D341Med (cell line): ENCODE measurements at regions not wholly inside any gene's neighbourhood (a gene's known extent, or its start where the extent isn't known, plus 50 kb on each side); places are given as distances from the start of the nearest gene placed in this dataset.

Experiments used
- DNase-seq: peaks from one replicate; pipeline ENCODE4 v3.0.0; 2012; ENCODE audit warnings: low spot score

DNA sequence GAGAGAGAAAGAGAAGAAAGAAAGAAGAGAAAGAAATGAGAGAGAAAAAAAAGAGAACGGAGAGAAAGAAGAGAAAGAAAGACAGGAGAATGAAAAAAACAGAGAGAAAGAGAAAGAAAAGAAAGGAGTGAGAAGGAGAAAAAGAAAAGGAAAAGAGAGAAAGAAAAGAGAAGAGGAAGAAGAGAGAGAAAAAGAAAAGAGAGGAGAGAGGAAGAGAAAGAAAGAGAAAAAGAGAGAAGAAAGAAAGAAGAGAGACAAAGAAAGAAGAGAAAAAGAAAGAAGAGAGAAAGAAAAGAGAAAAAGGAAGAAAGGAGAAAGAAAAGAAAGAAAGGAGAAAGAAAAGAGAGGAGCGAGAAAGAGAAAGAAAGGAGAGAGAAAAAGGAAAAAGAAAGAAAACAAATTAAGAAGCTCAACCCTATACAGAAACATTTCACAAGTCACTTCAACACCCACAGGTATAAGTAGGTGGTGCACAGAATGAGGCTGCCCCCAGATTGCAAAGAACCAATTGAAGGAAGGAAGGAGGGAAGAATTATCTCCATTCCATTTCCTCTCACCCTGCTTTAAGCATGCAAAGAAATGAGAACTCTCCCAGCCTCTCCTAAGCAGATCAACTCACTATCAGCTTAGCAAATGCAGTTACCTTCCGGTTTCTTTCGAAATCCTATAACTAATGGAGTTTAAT, 98.8 kb upstream of the CACNA1A start:
- DNase-seq = no peak

DNA sequence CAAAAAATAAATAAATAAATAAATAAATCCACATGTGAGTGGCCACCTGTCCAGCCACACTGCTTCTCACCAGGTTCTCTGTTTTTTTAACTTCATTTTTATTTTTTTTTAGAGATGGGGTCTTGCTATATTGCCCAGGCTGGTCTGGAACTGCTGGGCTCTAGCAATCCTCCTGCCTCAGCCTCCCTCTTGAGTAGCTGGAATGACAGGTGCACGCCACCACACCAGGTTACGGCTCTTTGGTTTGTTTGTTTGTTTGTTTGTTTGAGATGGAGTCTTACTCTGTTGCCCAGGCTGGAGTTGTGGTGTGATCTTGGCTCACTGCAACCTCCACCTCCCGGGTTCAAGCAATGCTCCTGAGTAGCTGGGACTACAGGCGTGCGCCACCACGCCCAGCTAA, 94.5 kb upstream of the CACNA1A start:
- DNase-seq = no peak

DNA sequence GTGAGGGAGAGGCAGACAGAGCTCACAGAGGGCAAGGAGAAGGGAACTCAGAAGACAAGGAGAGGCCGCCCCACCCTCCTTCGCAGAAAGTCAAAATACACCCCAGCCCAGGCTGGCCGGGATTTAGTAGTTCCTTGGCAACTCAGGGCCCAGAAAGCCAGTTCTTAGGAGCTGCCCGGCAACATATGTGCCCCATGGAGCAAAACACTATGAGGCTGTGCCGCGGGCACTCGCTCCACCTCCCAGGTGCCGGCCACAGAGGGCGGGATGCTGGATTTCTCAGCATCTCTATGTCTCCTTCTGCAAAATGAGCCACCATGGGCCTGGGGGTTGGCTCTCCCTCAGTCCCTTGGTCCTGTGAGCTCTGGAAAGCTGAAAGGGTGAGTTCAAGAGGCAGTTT, 93.8 kb upstream of the CACNA1A start:
- DNase-seq = no peak

DNA sequence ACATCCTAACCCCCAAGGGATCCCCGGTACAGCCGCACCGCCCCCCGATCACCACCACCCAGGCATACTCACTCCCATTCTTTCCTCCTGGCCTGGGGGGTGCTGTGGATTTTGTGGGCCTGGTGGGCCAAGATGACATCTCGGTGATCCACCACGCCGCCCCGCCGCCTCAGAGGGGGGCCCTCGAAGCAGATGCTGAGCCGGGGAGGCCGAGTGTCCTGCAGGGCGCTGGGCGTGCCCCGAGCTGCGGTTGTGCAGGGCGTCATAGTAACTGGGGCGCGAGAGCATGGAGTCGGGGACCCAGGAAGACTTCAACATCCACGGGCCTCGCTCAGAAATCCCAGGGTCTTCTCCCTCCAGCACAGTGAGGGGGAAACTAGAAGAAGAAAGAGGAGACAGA, 93.4 kb upstream of the CACNA1A start:
- DNase-seq = no peak

DNA sequence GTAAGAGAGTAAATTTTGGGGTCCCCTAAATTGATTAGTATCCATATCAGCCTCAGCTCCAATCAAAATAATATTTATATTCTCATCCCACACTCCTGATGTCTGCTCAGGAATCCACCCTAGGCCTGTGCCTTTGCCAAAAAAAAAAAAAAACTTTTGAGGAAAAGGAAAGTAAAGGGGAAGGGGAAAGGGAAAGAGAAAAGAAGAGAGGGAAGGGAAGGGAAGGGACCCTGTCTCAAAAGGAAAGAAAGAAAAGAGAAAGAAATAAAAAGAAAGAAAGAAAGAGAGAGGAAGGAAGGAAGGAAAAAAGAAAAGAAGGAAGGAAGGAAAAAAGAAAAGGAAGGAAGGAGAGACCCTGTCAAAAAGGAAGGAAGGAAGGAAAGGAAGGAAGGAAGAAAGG, 91.8 kb upstream of the CACNA1A start:
- no peak for DNase-seq

DNA sequence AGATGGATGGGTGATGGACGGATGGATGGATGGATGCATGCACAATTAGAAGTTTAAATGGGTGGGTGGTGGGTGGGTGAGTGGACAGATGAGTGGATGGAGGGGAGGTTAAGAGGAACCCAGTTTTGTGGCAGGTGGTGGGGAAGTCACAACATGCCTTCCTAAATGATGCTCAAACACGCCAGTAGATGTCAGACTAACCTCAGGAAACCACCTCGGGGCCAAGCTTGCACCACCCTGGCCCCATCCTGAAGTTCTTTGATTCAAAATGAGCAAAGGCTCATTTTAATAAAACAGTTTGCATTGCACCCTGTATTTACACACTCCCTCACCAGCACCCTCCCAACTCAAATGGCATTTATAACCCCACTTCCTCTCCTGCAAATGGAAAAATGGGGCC, 91.4 kb upstream of the CACNA1A start:
- DNase-seq = peak; percentile 84

DNA sequence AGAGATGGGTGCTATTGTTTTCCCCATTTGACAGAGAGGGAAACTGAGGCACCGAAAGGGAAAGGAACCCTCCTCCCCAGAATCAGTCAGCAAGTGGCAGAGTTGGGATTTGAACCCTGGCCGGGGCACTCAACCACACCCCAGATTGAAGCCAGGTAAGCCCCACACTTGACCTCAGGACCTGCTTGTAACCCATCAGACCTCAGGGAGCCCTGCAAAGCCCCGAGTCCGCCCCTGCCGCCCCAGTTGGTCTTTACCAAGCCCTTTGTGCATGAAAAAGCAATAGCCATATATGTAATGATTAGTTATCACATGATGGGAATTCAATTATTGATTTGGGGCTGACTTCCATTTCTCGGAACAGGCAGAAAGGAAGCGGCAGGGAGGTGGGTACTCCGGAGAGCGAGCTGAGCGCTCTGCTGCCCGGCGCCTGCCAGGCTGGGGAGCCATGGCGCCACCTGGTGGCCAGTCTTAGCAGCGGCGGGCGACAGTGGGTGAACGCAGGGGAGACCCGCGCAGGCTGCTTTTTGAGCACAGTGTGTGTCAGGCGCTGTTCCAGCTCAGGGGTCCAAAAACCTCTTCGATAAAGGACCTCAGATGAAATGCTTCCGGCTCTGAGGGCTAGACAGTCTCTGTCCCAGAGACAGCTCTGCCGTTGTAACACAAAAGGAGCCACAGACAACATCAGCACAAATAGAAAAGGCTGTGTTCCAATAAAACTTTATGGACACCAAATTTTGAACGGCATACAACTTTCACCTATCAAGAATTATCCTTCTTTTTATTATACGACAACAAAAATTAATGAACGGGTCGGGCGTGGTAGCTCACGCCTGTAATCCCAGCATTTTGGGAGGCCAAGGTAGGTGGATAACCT, 82.9 kb upstream of the CACNA1A start:
- peak; percentile 94 for DNase-seq

DNA sequence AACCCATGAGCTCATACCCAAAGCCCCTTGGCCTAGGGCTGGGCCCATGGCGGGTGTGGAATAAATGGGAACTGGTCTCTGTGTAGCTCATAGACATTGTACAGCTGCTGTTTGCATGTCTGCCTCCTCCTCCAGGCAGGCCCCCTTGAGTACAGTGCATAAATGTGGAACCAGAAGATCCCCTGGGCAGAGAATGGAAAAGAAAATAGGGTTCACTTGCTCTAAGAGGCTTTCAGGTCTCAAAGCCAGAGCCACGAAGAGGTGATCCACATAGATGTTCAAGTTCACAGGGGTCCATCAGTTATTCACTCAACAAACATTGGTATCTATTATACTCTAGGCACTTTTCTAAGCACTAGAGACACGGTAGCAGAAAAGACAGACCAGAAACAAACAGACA, 79.2 kb upstream of the CACNA1A start:
- DNase-seq = no peak

DNA sequence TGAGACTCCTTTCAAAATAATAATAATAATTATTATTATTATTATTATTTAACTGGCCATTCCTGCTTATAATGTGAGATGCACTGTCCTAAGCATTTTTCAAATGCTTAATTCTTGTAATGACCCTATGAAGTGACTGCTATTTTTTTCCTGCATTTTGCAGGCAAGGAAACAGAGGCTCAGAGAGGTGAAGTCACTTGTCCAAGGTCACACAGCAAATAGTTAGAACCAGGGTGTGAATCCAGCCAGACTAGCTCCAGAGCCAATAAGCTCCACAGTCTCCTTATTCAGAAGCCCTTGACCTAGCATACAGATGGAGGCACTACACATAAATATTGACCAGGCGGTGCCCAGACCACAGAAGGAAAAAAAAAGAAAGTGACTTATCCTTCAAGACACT, 77.5 kb upstream of the CACNA1A start:
- DNase-seq = no peak

DNA sequence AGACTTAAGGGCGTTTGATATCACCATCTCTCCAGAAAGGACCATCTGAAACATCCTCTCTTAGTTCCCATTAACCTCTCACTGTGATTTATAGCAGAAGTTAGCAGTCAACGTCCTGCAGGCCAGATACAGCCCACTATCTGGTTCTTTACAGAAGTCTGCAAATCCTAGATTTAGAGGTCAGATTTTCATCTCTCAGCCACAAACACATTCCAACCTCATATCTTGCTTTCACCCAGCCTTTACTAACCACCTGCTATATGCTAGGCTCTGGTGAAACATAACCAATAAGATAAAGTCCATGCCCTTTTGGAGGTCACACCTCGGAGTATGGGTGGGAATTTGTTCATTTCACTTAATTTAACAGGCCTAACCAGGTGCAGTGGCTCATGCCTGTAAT, 76.8 kb upstream of the CACNA1A start:
- DNase-seq = no peak

DNA sequence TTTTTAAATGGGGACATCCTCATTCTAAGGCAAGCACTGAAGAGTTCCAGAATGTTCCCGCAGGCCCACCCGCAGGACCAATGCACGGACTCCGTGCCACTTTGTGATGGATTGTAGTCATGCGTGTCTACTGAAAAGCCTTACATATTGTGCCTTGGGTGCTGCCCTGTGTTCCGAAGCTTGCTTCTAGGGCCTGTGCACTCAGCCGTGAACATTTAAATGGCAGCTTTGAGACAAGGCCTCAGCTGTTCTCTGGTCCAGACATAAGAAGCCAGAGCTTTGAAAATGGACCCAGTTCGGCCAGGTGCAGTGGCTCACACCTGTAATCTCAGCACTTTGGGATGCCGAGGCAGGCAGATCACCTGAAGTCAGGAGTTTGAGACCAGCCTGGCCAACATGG, 75.3 kb upstream of the CACNA1A start:
- DNase-seq = no peak

DNA sequence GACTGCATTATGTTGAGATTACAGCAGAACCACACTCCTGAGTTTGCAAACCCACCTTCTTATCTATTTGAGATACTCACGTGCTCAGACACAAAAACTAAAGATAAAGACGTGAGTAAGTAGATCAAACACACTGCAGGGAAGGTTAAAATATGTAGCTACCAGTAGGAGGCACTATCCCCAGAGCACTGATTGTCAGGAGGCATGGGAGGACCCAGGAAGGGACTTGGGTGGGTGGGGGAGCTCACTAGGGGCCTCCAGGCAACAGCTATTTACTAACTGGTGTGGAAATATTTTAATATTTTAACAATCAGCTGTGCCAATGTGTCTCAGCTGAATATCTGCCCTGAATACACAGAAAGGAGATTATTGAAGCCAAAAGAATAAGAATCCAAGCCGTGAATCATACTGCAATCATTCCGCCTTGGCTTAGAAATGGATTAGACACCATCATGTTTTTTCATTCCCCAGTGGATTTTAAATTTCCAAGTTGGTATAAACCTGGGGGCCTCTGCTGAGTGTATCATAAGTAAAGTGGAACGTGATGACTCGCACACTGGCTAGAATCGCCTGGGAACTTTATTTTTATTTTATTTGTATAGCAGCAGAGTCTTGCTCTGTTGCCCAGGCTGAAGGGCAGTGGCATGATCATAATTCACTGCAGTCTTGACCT, 73.2 kb upstream of the CACNA1A start:
- DNase-seq = no peak

DNA sequence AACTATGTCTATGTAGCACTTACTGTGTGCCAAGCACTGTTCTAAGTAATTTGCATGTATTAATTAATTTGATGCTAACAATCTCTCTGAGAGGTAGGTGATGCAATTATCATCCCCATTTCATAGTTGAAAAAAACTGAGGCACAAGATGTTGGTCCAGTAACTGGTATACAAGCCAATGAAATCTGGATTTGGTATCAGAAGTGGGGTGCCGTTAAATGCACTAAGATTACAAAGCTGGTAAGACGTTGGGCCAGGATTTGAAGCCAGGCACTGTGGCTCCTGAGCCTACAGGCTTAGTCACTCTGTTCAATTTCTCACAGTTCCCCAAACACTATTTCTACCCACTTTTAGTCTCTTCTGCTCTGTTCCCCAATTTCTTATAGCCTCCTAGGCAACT, 70.4 kb upstream of the CACNA1A start:
- DNase-seq = no peak

DNA sequence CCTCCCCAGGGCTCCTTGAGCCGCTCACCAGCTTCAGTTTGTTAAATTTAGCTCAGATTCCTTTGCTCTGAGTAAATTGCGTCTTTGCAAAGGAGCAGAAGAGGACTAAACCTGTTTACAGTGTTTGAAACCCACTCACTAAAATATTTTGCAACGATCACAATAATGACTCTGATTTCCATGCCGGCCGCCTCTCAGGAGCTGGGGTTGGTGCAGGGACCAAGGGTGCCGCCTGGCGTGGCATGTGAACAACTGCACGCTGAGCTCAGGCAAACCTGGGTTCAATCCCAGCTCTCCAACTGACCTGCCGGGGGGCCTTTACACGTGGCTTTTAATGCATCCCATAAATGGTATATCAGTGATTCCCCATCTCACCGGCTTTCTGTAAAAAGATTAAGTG, 68.7 kb upstream of the CACNA1A start:
- peak; percentile 60 for DNase-seq

DNA sequence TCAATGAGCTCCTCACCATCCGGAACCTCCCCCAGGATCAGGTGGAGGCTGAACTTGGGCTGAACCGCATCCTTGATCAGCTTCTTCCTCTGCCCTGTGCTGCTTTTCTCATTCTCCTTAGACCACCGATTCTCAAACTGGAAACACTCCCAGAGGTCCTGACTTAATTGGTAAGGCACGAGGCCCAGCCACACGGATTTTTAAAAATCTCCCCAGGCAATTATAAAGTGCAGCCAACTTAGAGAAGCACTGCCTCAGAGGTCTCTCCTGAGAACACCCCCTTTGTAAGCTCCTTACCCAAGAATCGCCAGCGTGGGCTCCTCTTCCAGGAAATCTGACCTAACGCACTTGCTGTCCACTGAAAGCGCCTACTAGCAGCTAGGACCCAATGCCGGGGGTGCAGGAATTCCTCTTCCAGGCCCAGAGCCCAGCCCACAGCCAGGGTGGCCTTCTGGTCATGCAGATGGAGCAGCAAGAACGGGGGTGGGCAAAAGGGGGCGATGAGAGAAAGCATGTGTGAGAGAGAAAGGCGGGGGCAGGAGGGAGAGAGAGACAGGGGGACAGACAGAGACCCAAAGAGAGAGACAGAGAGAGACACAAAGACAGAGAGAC, 66.9 kb upstream of the CACNA1A start:
- DNase-seq = no peak

DNA sequence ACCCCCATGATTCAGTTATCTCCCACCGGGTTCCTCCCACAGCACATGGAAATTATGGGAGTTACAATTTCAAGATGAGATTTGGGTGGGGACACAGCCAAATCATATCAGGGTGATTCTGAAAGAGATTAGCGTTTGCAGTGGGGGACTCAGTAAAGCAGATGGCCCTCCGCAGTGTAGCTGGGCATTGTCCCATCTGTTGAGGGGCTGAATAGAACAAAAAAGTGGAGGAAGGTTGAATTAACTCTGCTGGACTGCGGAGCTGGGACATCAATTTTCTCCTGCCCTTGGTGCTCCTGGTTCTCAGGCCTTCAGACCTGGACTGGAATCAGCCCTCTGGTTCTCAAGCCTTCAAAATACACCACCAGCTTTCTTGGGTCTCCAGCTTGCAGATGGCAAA, 55.2 kb upstream of the CACNA1A start:
- DNase-seq = no peak

DNA sequence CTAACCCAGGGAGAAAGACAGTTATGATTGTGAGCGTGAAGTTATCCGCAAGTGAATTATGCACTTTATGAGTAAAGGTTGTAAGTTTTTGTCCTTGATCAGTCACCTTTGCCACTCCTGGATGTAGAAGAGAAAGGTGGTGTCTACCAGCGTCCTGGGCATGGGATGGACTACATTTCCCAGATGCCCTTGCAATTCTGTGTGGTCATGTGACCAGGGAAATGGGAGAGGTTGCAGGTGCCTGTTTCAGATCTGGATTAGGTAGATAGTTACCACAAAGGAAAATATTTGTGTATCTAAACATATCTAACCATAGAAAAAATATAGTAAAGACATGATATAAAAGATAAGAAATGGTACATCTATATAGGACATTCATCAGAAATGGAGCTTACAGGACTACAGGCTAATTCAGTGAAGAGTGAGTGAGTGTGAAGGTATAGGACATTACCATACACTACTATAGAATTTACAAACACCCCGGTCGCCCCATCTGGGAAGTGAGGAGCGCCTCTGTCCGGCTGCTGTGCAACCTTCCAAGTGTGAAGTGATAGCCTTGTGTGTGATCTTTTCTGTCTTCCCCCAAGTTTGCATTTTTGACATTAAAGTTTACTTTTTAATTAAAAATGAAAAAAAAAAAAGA, 51.6 kb upstream of the CACNA1A start:
- no peak for DNase-seq

DNA sequence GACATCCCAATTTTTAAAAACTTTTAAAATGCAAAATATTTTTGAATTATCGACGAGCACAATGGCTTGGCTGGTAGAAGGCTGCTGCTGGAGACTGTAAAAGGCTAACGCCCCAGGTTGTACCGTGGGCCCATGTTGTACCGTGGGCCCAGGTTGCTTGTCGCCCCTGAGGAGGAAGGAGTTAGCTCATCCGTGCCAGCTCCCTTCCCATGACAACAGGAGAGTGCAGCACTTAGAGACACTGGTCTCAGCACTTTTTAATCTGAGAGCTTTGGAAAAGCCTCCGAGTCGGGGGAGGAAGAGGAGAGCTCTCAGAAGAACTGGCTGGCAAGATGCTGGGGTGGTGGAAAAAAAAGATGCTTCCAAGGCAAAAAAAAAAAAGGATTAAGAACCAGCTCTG, 50.3 kb upstream of the CACNA1A start:
- no peak for DNase-seq
